GM23248 (cell line): ENCODE measurements at regions not wholly inside any gene's neighbourhood (a gene's known extent, or its start where the extent isn't known, plus 50 kb on each side); places are given as distances from the start of the nearest gene placed in this dataset.

Experiments used
- DNase-seq: peaks from one replicate; pipeline ENCODE4 v3.0.0-alpha.2; 2015
- H2AFZ ChIP-seq: fragments of 200-600 bp; sonication (generic); 2 replicates; pipeline ENCODE4 v1.6.1; 2016; ENCODE audit warnings: antibody characterized with exemption
- H3F3A ChIP-seq: fragments of 200-600 bp; sonication (generic); 2 replicates; pipeline ENCODE4 v1.6.1; 2016; ENCODE audit warnings: mild to moderate bottlenecking, antibody characterized with exemption, mixed run types; ENCODE audit not compliant: insufficient read depth
- H3K27ac ChIP-seq: fragments of 200-600 bp; sonication (generic); 2 replicates; pipeline ENCODE4 v1.5.1; 2016; ENCODE audit warnings: mild to moderate bottlenecking
- H3K27me3 ChIP-seq: fragments of 200-600 bp; sonication (generic); replicated peaks from 2 replicates; pipeline ENCODE4 v1.6.1; 2016; ENCODE audit warnings: mild to moderate bottlenecking; ENCODE audit not compliant: insufficient read depth
- H3K36me3 ChIP-seq: fragments of 200-600 bp; sonication (generic); 2 replicates; pipeline ENCODE4 v1.6.1; 2016; ENCODE audit warnings: low read depth, mild to moderate bottlenecking
- H3K4me1 ChIP-seq: fragments of 200-600 bp; sonication (generic); 2 replicates; pipeline ENCODE4 v1.6.1; 2016; ENCODE audit warnings: mild to moderate bottlenecking; ENCODE audit not compliant: insufficient read depth
- H3K4me2 ChIP-seq: fragments of 200-600 bp; sonication (generic); one replicate; pipeline ENCODE4 v1.6.1; 2016; ENCODE audit warnings: mild to moderate bottlenecking; ENCODE audit not compliant: unreplicated experiment
- H3K4me3 ChIP-seq: fragments of 200-600 bp; sonication (generic); 2 replicates; pipeline ENCODE4 v1.5.1; 2016; ENCODE audit warnings: mild to moderate bottlenecking
- H3K79me2 ChIP-seq: fragments of 200-600 bp; sonication (generic); 2 replicates; pipeline ENCODE4 v1.6.1; 2016; ENCODE audit warnings: mild to moderate bottlenecking; ENCODE audit not compliant: insufficient read depth
- H3K9ac ChIP-seq: fragments of 200-600 bp; sonication (generic); 2 replicates; pipeline ENCODE4 v1.6.1; 2016; ENCODE audit warnings: mild to moderate bottlenecking
- H3K9me2 ChIP-seq: fragments of 200-600 bp; sonication (generic); 2 replicates; pipeline ENCODE4 v1.6.1; 2016; ENCODE audit warnings: mixed run types, mild to moderate bottlenecking, moderate library complexity; ENCODE audit not compliant: insufficient read depth
- H3K9me3 ChIP-seq: fragments of 200-600 bp; sonication (generic); one replicate; pipeline ENCODE4 v1.6.1; 2017; ENCODE audit warnings: low read depth
- H4K20me1 ChIP-seq: fragments of 200-600 bp; sonication (generic); 2 replicates; pipeline ENCODE4 v1.6.0; 2016; ENCODE audit not compliant: insufficient read depth
- EZH2 ChIP-seq: fragments of 200-600 bp; sonication (generic); IDR thresholded peaks from 2 replicates; pipeline ENCODE4 v1.6.1; 2018; ENCODE audit warnings: antibody characterized with exemption, mild to moderate bottlenecking; ENCODE audit not compliant: insufficient read depth, poor library complexity, severe bottlenecking
- EZH2phosphoT487 ChIP-seq: fragments of 200-600 bp; sonication (generic); IDR thresholded peaks from 2 replicates; pipeline ENCODE4 v1.6.1; 2018; ENCODE audit warnings: antibody characterized with exemption, moderate library complexity, mild to moderate bottlenecking, low read depth; ENCODE audit not compliant: insufficient read depth
- WGBS, 2 experiments: methylation state at CpG; one replicate each; pipeline ENCODE4 v1.1.6; 2015 to 2017; ENCODE audit warnings: low lambda C conversion rate in 2 of 2, low coverage in 1 of 2; ENCODE audit errors: missing lambda C conversion rate in 2 of 2; 5-methylcytosine and 5-hydroxymethylcytosine counted together
- in situ Hi-C: fragments of 300-500 bp; cut with MboI; formaldehyde crosslinking; loops from 2 replicates; pipeline ENCODE4 v1.15.0; 2020

- Histone ChIP-seq H3K27ac (no peak overlapping the region), H3K9me3 (no peaks in the 10 kb centered on the region), H3K27me3 (no peaks in the 10 kb centered on the region), H3K4me2 (no peak overlapping the region), H3K4me3 (no peak overlapping the region), H3K36me3 (no peaks in the 10 kb centered on the region), H3K9ac (no peak overlapping the region), H3K9me2 (no peaks in the 10 kb centered on the region), H3F3A (no peaks in the 10 kb centered on the region), H3K4me1 (no peaks in the 10 kb centered on the region), H4K20me1 (no peaks in the 10 kb centered on the region), H3K79me2 (no peaks in the 10 kb centered on the region), H2AFZ (no peak overlapping the region)
- in situ Hi-C loops = no loop called here
- WGBS, 2 experiments = 0 to 5% methylated on average over 1 of the region's 1 CpG
- no peak for TF ChIP-seq EZH2phosphoT487
- TF ChIP-seq EZH2 = no peak
- no peak for DNase-seq
Measured at GRCh38 chr9:118034701-118035100, 330.5 kb downstream of the TLR4 start.

GRCh38 chr9:118038713-118039112 lies 334.5 kb downstream of the TLR4 start:
- H3K4me1 ChIP-seq = no peaks in the 10 kb centered on the region
- in situ Hi-C loops = no loop called here
- H3K4me2 ChIP-seq = no peak overlapping the region
- H3K36me3 ChIP-seq = no peaks in the 10 kb centered on the region
- H3K9me2 ChIP-seq = no peaks in the 10 kb centered on the region
- H3K27me3 ChIP-seq = no peaks in the 10 kb centered on the region
- no peak overlapping the region for H2AFZ ChIP-seq
- no peaks in the 10 kb centered on the region for H3K79me2 ChIP-seq
- TF ChIP-seq EZH2 (no peak), EZH2phosphoT487 (no peak)
- DNase-seq = no peak
- no peak overlapping the region for H3K9ac ChIP-seq
- H3K9me3 ChIP-seq = no peaks in the 10 kb centered on the region
- WGBS, 2 experiments = 12 to 18% methylated on average over 2 of the region's 2 CpGs
- H3K4me3 ChIP-seq = no peak overlapping the region
- no peaks in the 10 kb centered on the region for H3F3A ChIP-seq
- H3K27ac ChIP-seq = no peak overlapping the region
- no peaks in the 10 kb centered on the region for H4K20me1 ChIP-seq

GRCh38 chr9:118058227-118058626 lies 354.0 kb downstream of the TLR4 start:
- Histone ChIP-seq H3K27me3 (no peaks in the 10 kb centered on the region), H3K4me2 (no peak overlapping the region), H3K9me3 (no peaks in the 10 kb centered on the region), H3K36me3 (no peaks in the 10 kb centered on the region), H3K4me1 (no peaks in the 10 kb centered on the region), H2AFZ (no peak overlapping the region), H3K4me3 (no peak overlapping the region), H3K9ac (no peak overlapping the region), H3F3A (no peaks in the 10 kb centered on the region), H3K79me2 (no peaks in the 10 kb centered on the region), H3K27ac (no peak overlapping the region), H4K20me1 (no peaks in the 10 kb centered on the region), H3K9me2 (no peaks in the 10 kb centered on the region)
- in situ Hi-C loops = no loop called here
- DNase-seq = no peak
- WGBS, 2 experiments = 28 to 29% methylated on average over 2 of the region's 2 CpGs
- no peak for TF ChIP-seq EZH2
- no peak for TF ChIP-seq EZH2phosphoT487

GRCh38 chr9:118059484-118060278 lies 355.5 kb downstream of the TLR4 start:
- TF ChIP-seq EZH2phosphoT487 (no peak), EZH2 (no peak)
- no peaks in the 10 kb centered on the region for H3K27me3 ChIP-seq
- H3K27ac ChIP-seq = no peak overlapping the region
- DNase-seq = peak; percentile 32
- H3K9me3 ChIP-seq = no peaks in the 10 kb centered on the region
- no peaks in the 10 kb centered on the region for H3F3A ChIP-seq
- no peaks in the 10 kb centered on the region for H3K9me2 ChIP-seq
- 17% methylated on average over 11 of the region's 11 CpGs for WGBS, 2 experiments
- no peaks in the 10 kb centered on the region for H4K20me1 ChIP-seq
- no peak overlapping the region for H2AFZ ChIP-seq
- in situ Hi-C loops = no loop called here
- no peaks in the 10 kb centered on the region for H3K36me3 ChIP-seq
- H3K9ac ChIP-seq = no peak overlapping the region
- H3K4me1 ChIP-seq = no peaks in the 10 kb centered on the region
- H3K79me2 ChIP-seq = no peaks in the 10 kb centered on the region
- no peak overlapping the region for H3K4me2 ChIP-seq
- H3K4me3 ChIP-seq = no peak overlapping the region
